ENCODE measurements at regions not wholly inside any gene's neighbourhood (a gene's known extent, or its start where the extent isn't known, plus 50 kb on each side); places are given as distances from the start of the nearest gene placed in this dataset.

- Histone ChIP-seq H2BK15ac (ENCODE audit: low read depth, low read length) (no peak overlapping the region; the same call in 2 of the 3 replicates), H4K8ac (ENCODE audit: low read depth in 2 of 2, low read length in 2 of 2) (peak overlapping the region in 1 of 2 experiments; percentile 8; a peak in 1 of 4 replicates), H3K27ac (ENCODE audit: insufficient read depth, low read length) (no peak overlapping the region), H3K36me3 (ENCODE audit: control insufficient read depth, insufficient read depth, low read length) (no peaks in the 10 kb centered on the region), H3K4ac (ENCODE audit: low read depth, low read length) (peak overlapping the region; percentile 36; the same call in 1 of the 2 replicates), H3K9me3 (ENCODE audit: control insufficient read depth, insufficient read depth, low read length) (no peaks in the 10 kb centered on the region), H3K4me3 (ENCODE audit: insufficient read depth, low read depth, low read length) (no peak overlapping the region), H3K56ac (ENCODE audit: extremely low read depth, insufficient read depth, low read length) (no peak overlapping the region), H3K23ac (ENCODE audit: low read depth, low read length) (0 out of 2 replicates have a peak overlapping the region, but pooled peaks have one; percentile 10), H4K5ac (ENCODE audit: low read depth, low read length) (no peak overlapping the region), H2AK9ac (replicated peaks; ENCODE audit: low read depth, low read length, poor library complexity) (peak overlapping the region; percentile 26), H3K4me2 (ENCODE audit: low read depth, low read length) (no peak overlapping the region), H2BK120ac (ENCODE audit: low read depth, low read length) (peak overlapping the region; percentile 16; the same call in 1 of the 2 replicates), H2AK5ac (ENCODE audit: low read depth, low read length) (peak overlapping the region; percentile 36; the same call in 1 of the 2 replicates), H3K79me1 (ENCODE audit: low read depth in 1 of 2, low read length in 2 of 2) (no peaks in the 10 kb centered on the region), H4K91ac (ENCODE audit: insufficient read depth, low read depth, low read length) (no peak overlapping the region), H3K9me1 (ENCODE audit: insufficient read depth, low read length) (peaks cover 4% of the 10 kb centered on the region), H3K4me1 (ENCODE audit: control insufficient read depth, insufficient read depth, low read length) (peaks cover 6% of the 10 kb centered on the region), H3K27me3 (ENCODE audit: control insufficient read depth, insufficient read depth, low read length) (no peaks in the 10 kb centered on the region), H3K18ac (ENCODE audit: low read depth, low read length) (no peak overlapping the region), H4K20me1 (ENCODE audit: insufficient read depth, low read length) (no peaks in the 10 kb centered on the region), H2AFZ (replicated peaks; ENCODE audit: low read length, poor library complexity) (peak overlapping the region; percentile 69), H2BK5ac (ENCODE audit: low read depth, low read length, poor library complexity, severe bottlenecking) (no peak overlapping the region), H2BK20ac (ENCODE audit: low read depth, low read length) (peak overlapping the region; percentile 27; the same call in 1 of the 2 replicates), H3K14ac (replicated peaks; ENCODE audit: low read depth, low read length) (peak overlapping the region; percentile 31), H3K9ac (ENCODE audit: low read depth, low read length) (no peak overlapping the region)
- CTCF ChIA-PET = interaction anchor here (1.2 kb wide), 1 partner anchor 330 kb away, joined by 6 read pairs; the partner anchor contains the start of gene MRPL42
- dilution Hi-C loops (cut with HindIII; ENCODE audit: low sequenced_read_pairs, unreplicated experiment) = no loop called here
- intact Hi-C loops (cut with micrococcal nuclease) = no loop called here
- in situ Hi-C loops (cut with MboI; ENCODE audit: low sequenced_read_pairs) = no loop called here
- POLR2A ChIA-PET (ENCODE audit: unreplicated experiment) = interaction anchor here (0.6 kb wide), 1 partner anchor 210 kb away, joined by 3 read pairs; no protein-coding TSS in a partner anchor
- WGBS, 2 experiments (ENCODE audit: extremely low coverage in 2 of 2, insufficient read length in 1 of 2) = 17% methylated on average over 1 of the region's 6 CpGs; no CpG with 5 or more reads in 1 of the 2 experiments
- DNase-seq (peak; percentile 90), ATAC-seq (ENCODE audit: low read depth) (peak; percentile 70)
- TF ChIP-seq FOS (IDR thresholded peaks at IDR 0.05; ENCODE audit: low read depth, low read length) (peak; percentile 78), CEBPB (IDR thresholded peaks at IDR 0.05; ENCODE audit: low read depth, low read length) (peak; percentile 58; the same call in 1 of the 2 replicates)
- TF ChIP-seq, protein P1, sequence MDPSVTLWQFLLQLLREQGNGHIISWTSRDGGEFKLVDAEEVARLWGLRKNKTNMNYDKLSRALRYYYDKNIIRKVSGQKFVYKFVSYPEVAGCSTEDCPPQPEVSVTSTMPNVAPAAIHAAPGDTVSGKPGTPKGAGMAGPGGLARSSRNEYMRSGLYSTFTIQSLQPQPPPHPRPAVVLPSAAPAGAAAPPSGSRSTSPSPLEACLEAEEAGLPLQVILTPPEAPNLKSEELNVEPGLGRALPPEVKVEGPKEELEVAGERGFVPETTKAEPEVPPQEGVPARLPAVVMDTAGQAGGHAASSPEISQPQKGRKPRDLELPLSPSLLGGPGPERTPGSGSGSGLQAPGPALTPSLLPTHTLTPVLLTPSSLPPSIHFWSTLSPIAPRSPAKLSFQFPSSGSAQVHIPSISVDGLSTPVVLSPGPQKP (IDR thresholded peaks at IDR 0.05; ENCODE audit: borderline replicate concordance, low read depth, low read length) = no peak
- BruUV-seq (replicated peaks) = no TSS peak
These were observed 208.8 kb upstream of the EEA1 start for GRCh38 chr12:93137656-93138612.

Measured in IMR-90 (cell line).